HG02623 (cell line): ENCODE measurements at regions not wholly inside any gene's neighbourhood (a gene's known extent, or its start where the extent isn't known, plus 50 kb on each side); places are given as distances from the start of the nearest gene placed in this dataset.

Experiments used
- ATAC-seq: cut with Tn5 transposase; IDR thresholded peaks from one replicate; pipeline ENCODE4 v1.9.1; 2021; ENCODE audit warnings: moderate library complexity; ENCODE audit not compliant: unreplicated experiment

- ATAC-seq, result no peak
Measured at GRCh38 chr5:89255845-89256463, 373.0 kb upstream of the MEF2C start.

- ATAC-seq, result no peak
Measured at GRCh38 chr5:89253666-89254352, 370.8 kb upstream of the MEF2C start.

DNA sequence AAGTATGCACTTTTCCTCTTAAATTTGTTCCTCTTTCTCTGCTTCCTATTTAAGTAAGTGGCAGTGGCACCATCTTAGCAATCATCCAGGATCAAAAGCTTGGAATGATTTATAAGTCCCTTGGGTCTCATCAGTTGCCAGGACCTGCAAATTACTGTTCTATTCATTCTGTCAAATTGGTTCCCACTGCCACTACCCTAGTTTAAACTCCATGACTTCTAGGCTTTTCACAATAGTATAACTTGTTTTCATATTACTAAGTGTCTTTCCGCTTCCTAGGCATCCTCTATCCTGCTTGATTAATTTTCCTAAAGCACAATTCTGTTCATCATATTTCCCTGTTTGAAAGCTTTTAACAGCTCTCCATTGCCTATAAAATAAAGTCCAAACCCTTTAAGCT, 363.9 kb upstream of the MEF2C start:
- ATAC-seq, result no peak

GRCh38 chr5:89246252-89246651, 363.3 kb upstream of the MEF2C start:
- ATAC-seq, result no peak

GRCh38 chr5:89243611-89244010, 360.6 kb upstream of the MEF2C start:
- ATAC-seq, result no peak

DNA sequence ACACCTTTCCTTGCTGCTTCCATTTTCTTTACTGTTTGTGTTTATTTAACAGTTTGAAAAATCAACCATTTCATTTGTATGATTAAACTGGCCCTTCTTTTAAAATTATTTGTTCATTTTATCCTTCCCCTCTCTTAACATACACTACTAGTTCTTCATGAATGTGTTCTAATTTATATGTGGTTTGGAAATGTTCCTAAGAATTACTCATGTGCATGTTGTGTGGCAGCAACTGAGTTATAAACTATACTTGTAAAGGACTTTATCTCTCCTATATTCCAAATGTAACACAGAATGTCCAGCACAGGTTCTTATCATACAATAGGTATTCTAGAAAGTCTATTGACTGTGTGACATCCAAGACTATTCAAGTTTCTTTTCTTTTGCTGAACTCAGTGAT, 358.2 kb upstream of the MEF2C start:
- no peak for ATAC-seq

DNA sequence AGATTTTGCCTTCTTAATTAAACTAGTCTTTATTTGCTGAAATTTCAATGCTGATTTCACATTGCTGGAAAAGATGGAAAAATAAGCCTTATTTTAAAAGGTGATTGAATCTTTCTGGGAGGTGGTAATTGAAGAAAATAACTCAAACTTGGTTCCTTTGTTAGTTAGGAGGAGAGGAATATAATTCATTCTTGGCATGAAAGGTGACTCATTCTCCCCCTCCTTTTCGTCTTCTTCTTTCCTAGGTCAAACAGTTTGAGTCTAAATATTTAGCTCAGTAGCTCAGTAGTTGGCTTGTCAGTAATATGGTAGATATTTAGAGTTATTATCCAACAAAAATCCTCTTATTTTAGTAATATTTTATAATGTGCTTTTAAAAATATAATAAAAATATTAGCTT, 353.9 kb upstream of the MEF2C start:
- ATAC-seq, result no peak

GRCh38 chr5:89233462-89233861, 350.5 kb upstream of the MEF2C start:
- ATAC-seq, result no peak

DNA sequence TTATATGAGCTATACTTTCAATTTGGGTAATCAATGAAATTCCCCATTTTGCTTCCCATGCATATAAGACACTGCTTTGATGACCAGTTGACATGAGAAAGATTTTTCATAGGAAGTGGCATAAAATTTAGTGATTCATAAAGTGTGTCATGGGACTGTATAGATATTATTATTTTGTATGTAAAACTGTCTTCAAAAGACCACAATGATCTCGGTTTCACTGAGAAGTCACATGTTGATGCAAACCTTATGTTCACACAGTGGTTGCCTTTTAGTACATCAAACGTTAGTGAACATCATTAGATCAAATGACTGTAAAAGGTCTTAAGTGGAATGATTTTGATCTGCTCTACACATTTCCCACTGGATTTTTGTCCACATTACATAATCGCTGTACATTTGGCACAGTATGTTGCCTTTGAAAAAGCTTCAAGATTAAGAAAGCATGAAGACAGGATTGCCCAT, 349.2 kb upstream of the MEF2C start:
- peak; percentile 96 for ATAC-seq

DNA sequence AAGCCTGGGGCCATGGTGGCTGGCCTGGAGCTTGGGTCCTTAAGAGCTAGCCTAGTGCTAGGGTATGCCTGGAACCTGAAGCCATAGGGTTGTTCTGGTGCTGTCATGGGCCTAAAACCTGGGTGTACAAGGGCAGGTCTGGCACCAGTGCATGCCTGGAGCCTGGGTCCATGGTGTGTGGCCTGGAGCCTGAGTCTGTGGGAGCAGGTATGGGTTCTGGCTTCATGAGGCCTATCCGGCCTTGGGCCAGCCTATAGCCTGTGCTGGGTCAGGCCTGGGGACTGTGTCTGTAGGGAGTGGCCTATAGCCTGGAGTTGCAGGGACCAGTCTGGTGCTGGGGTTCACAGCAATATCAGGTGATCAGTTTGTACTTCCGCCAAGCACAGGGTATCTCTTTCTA, 347.2 kb upstream of the MEF2C start:
- no peak for ATAC-seq

DNA sequence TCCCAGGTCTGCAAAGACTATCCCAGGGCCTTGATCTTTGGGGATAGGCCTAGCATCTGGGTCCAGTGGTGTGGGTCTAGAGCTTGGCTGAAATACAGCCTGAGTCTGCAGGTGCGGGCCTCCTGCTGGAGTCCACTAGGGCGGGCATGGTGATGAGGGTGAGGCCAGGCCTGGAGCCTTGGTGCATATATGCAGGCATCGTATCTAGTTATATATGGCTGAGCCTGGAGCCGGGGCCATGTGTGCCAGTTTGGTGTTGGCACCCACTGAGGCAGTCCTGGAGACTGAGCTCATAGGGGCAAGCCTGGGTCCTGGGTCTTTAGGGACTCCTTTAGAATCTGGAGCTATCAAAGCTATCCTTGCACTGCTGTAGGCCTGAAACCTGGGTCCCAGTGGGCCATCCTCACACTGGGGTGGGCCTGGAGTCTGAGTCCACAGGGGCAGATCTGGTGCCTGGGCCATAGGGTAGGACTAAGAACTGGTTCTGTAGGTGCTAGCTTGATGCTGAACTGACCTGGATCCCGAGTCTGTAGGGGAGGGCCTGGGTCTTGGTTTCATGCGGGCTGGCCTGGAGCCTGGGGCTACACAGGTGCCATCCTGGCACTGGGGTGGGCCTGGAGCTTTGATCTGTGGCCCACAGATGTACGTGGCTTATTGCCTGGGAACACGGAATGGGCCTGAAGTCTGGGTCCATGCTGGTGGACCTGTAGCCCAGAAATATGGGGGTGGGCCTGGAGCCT, 346.5 kb upstream of the MEF2C start:
- no peak for ATAC-seq

DNA sequence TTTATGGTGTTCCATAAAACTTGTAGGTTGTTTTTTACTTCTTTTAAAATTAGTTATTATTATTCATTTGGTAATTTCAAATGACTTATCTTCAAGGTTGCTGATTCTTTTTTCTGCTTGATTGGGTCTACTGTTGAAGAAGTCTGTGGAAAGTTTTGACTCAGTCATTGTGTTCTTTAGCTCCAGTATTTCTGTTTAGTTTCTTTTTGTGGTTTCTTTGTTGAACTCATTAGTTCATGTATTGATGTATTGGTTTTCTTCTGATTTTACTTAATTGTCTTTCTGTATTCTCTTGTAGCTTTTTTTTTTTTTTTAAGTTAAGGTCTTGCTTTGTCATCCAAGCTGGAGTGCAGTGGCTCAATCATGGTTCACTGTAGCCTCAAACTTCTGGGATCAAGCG, 345.4 kb upstream of the MEF2C start:
- no peak for ATAC-seq

GRCh38 chr5:89218364-89218763, 335.4 kb upstream of the MEF2C start:
- ATAC-seq, result no peak

GRCh38 chr5:89216606-89217005, 333.6 kb upstream of the MEF2C start:
- no peak for ATAC-seq

DNA sequence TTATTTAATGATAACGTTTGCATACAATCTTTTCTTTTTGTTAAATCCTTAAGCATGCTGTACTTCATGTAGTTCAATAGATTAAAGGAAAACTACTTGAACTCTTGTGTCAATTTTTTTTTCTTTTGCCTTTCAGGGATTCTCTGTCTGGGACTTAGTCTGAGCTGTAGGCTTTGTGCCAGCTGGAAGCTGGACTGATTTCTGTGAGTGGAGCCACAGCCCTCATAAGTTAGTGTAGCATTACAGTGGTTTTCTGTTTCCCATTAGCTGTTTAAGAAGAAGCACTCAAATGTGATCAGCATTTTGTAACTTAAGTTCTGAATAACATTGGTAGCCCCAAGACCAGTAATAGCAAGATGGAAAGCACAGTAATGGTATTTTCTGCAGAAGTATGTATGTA, 330.6 kb upstream of the MEF2C start:
- ATAC-seq, result no peak

DNA sequence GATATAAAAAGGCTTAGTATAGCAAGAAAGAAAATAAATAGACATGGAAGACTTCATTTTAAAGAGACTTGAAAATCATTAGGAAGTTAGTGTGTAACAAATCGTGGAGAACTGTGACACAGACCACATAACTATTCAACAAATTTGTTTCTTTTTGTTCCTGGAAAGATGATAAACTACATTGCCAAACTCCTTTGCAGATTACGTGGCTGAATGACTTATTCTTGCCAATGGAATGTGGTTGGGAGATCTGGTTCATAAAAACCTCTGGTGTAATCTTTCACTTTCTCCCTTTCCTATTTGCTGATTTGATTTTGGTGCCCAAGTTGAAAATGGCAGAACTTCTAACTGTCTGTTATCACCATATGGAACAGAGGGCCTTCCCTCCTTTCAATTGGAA, 328.9 kb upstream of the MEF2C start:
- ATAC-seq, result no peak

- ATAC-seq, result no peak
Measured at GRCh38 chr5:89208811-89209210, 325.8 kb upstream of the MEF2C start.

DNA sequence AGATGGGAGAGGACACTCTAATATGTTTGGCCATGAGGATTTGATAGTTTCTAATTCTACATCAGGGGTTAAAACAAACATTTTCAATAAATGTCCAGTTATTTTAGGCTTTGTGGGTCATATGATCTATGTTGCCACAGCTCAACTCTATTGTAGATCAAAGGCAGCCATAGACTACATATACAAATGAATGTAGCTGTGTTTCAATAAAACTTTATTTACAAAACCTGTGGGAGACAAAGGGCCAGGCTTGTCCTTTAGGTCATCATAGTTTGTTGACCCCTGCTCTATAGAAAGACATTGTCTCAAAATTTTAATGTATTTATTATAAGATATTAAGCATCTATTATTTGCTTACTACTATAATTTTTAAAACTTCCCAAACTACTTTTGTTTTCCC, 325.4 kb upstream of the MEF2C start:
- no peak for ATAC-seq

GRCh38 chr5:89204756-89205155, 321.8 kb upstream of the MEF2C start:
- ATAC-seq, result no peak

- no peak for ATAC-seq
Measured at GRCh38 chr5:89203611-89204010, 320.6 kb upstream of the MEF2C start.

DNA sequence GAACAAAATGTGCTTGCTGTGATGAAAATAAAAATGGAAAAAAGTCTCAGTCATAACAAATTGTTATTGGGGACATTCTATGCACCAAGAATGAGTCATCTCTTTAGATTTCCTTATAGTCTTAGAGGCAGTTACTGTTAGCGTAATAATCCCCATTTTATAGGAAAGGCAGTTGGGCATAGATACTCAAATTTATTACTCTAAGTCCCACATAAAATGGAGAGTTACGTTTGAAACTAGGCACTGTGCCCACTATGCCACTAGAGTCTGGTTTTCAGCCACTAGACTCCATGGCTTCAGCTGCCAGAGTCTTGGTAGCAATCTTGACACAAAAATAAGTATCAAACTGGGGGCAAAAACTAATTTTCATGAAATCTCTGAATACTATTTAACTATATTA, 317.9 kb upstream of the MEF2C start:
- no peak for ATAC-seq

DNA sequence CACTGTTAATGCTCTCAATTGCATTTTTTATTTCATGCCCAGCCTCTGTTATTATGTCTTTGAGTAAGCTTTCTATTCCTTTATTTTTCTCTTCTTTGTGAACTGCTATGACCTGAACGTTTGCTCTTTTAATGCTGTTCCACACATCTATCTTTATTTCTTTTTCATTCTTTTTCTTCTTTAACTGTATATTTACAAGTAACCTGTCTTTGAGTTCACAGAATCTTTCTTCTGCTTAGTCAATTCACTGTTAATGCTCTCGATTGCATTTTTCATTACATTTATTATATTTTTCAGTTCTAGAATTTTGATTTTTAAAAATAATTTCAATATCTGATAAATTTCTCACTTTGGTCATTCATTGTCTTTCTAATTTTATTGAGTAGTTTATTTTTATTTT, 316.3 kb upstream of the MEF2C start:
- no peak for ATAC-seq
